IMR-90 (cell line): ENCODE measurements at regions not wholly inside any gene's neighbourhood (a gene's known extent, or its start where the extent isn't known, plus 50 kb on each side); places are given as distances from the start of the nearest gene placed in this dataset.

ENCODE experiments used
- ATAC-seq: fragments of 200-7000 bp; cut with Tn5 transposase; 2 replicates; pipeline ENCODE4 v1.9.1; 2020; ENCODE audit warnings: low read depth, mild to moderate bottlenecking, moderate library complexity
- BruUV-seq: library from RNA; stranded (reverse); fragments of 400-500 nt; replicated peaks from 2 replicates; lab custom pipeline; 2021; lab: Mats Ljungman, UMichigan
- CTCF ChIA-PET: fragments of 300-600 bp; formaldehyde crosslinking; extraction: SDS; loops from one replicate; lab custom pipeline; 2021; ENCODE audit warnings: antibody characterized with exemption; lab: Yijun Ruan, JAX
- POLR2A ChIA-PET: fragments of 300-600 bp; sonication (Branson Sonifier 250); formaldehyde crosslinking; loops from one replicate; lab custom pipeline; 2022; ENCODE audit warnings: antibody characterized with exemption; ENCODE audit not compliant: unreplicated experiment; lab: Charles Lee
- DNase-seq: peaks from one replicate; pipeline ENCODE4 v3.0.0; 2013
- H2AFZ ChIP-seq: replicated peaks from 2 replicates; pipeline ENCODE3; 2013; ENCODE audit warnings: low read length, mild to moderate bottlenecking; ENCODE audit not compliant: poor library complexity
- H2AK5ac ChIP-seq: 2 replicates; pipeline ENCODE4 v1.6.1; 2013; ENCODE audit warnings: low read depth, low read length, inconsistent platforms
- H2AK9ac ChIP-seq: replicated peaks from 2 replicates; pipeline ENCODE3; 2013; ENCODE audit warnings: mild to moderate bottlenecking, low read depth, low read length, moderate library complexity; ENCODE audit not compliant: poor library complexity
- H2BK120ac ChIP-seq: 2 replicates; pipeline ENCODE4 v1.6.1; 2013; ENCODE audit warnings: low read depth, low read length, inconsistent platforms
- H2BK15ac ChIP-seq: 3 replicates; pipeline ENCODE4 v1.6.1; 2013; ENCODE audit warnings: low read depth, low read length, inconsistent platforms
- H2BK20ac ChIP-seq: 2 replicates; pipeline ENCODE4 v1.6.1; 2013; ENCODE audit warnings: low read depth, mild to moderate bottlenecking, inconsistent platforms, low read length, moderate library complexity
- H2BK5ac ChIP-seq: 2 replicates; pipeline ENCODE4 v1.6.1; 2013; ENCODE audit warnings: mild to moderate bottlenecking, low read depth, low read length, inconsistent platforms; ENCODE audit not compliant: poor library complexity, severe bottlenecking
- H3K14ac ChIP-seq: replicated peaks from 2 replicates; pipeline ENCODE4 v1.6.1; 2013; ENCODE audit warnings: low read depth, low read length, inconsistent platforms
- H3K18ac ChIP-seq: 2 replicates; pipeline ENCODE4 v1.6.1; 2013; ENCODE audit warnings: low read depth, low read length, control low read depth
- H3K23ac ChIP-seq: 2 replicates; pipeline ENCODE4 v1.6.1; 2013; ENCODE audit warnings: low read depth, low read length, inconsistent platforms
- H3K27ac ChIP-seq: 2 replicates; pipeline ENCODE4 v1.5.1; 2013; ENCODE audit warnings: mild to moderate bottlenecking, control low read depth, low read length; ENCODE audit not compliant: insufficient read depth
- H3K27me3 ChIP-seq: 2 replicates; pipeline ENCODE4 v1.6.1; 2013; ENCODE audit warnings: low read length; ENCODE audit not compliant: control insufficient read depth, insufficient read depth
- H3K36me3 ChIP-seq: 2 replicates; pipeline ENCODE4 v1.6.1; 2013; ENCODE audit warnings: low read length, mixed read lengths; ENCODE audit not compliant: control insufficient read depth, insufficient read depth
- H3K4ac ChIP-seq: 2 replicates; pipeline ENCODE4 v1.6.1; 2013; ENCODE audit warnings: low read depth, low read length, inconsistent platforms
- H3K4me1 ChIP-seq: 2 replicates; pipeline ENCODE4 v1.6.1; 2013; ENCODE audit warnings: low read length, mixed read lengths; ENCODE audit not compliant: control insufficient read depth, insufficient read depth
- H3K4me2 ChIP-seq: 2 replicates; pipeline ENCODE4 v1.6.1; 2013; ENCODE audit warnings: low read depth, mild to moderate bottlenecking, control low read depth, low read length, moderate library complexity
- H3K4me3 ChIP-seq: 2 replicates; pipeline ENCODE4 v1.5.1; 2013; ENCODE audit warnings: low read depth, mild to moderate bottlenecking, control low read depth, low read length, moderate library complexity; ENCODE audit not compliant: insufficient read depth
- H3K56ac ChIP-seq: 2 replicates; pipeline ENCODE4 v1.6.1; 2013; ENCODE audit warnings: low read length, inconsistent platforms; ENCODE audit not compliant: insufficient read depth; ENCODE audit errors: extremely low read depth
- H3K79me1 ChIP-seq, 2 experiments: 2 replicates each; pipeline ENCODE4 v1.6.1; 2013; ENCODE audit warnings: low read length in 2 of 2, inconsistent platforms in 1 of 2, low read depth in 1 of 2
- H3K9ac ChIP-seq: 2 replicates; pipeline ENCODE4 v1.6.1; 2013; ENCODE audit warnings: low read depth, low read length, control low read depth
- H3K9me1 ChIP-seq: 2 replicates; pipeline ENCODE4 v1.6.1; 2013; ENCODE audit warnings: low read length, inconsistent platforms; ENCODE audit not compliant: insufficient read depth
- H3K9me3 ChIP-seq: 2 replicates; pipeline ENCODE4 v1.6.1; 2013; ENCODE audit warnings: low read length; ENCODE audit not compliant: control insufficient read depth, insufficient read depth
- H4K20me1 ChIP-seq: 2 replicates; pipeline ENCODE4 v1.6.1; 2013; ENCODE audit warnings: low read length, inconsistent platforms; ENCODE audit not compliant: insufficient read depth
- H4K5ac ChIP-seq: 2 replicates; pipeline ENCODE4 v1.6.1; 2013; ENCODE audit warnings: mild to moderate bottlenecking, low read depth, low read length, control low read depth
- H4K8ac ChIP-seq, 2 experiments: 2 replicates each; pipeline ENCODE4 v1.6.1; 2013; ENCODE audit warnings: low read depth in 2 of 2, low read length in 2 of 2, control low read depth in 1 of 2, inconsistent platforms in 1 of 2
- H4K91ac ChIP-seq: 2 replicates; pipeline ENCODE4 v1.6.1; 2013; ENCODE audit warnings: low read depth, low read length, inconsistent platforms; ENCODE audit not compliant: insufficient read depth
- CHD1 ChIP-seq: IDR thresholded peaks from 2 replicates; pipeline ENCODE4 v1.6.1; 2012; ENCODE audit warnings: low read depth, low read length, improper control_type of control experiment
- ELK1 ChIP-seq: fragments of 150-350 bp; IDR thresholded peaks from 2 replicates; pipeline ENCODE4 v1.6.1; 2016; ENCODE audit warnings: low read depth, mild to moderate bottlenecking, low read length, moderate library complexity, borderline replicate concordance
- FOS ChIP-seq: fragments of 150-350 bp; IDR thresholded peaks from 2 replicates; pipeline ENCODE4 v1.6.1; 2016; ENCODE audit warnings: low read depth, low read length
- MAFK ChIP-seq: IDR thresholded peaks from 2 replicates; pipeline ENCODE4 v1.6.1; 2012; ENCODE audit warnings: low read depth, low read length, improper control_type of control experiment
- MAZ ChIP-seq: IDR thresholded peaks from 2 replicates; pipeline ENCODE4 v1.6.1; 2012; ENCODE audit warnings: low read depth, mild to moderate bottlenecking, low read length, improper control_type of control experiment, moderate library complexity, borderline replicate concordance
- NFE2L2 ChIP-seq: fragments of 150-350 bp; IDR thresholded peaks from 2 replicates; pipeline ENCODE4 v1.6.1; 2016; ENCODE audit warnings: low read depth, mild to moderate bottlenecking, low read length
- RAD21 ChIP-seq: IDR thresholded peaks from 2 replicates; pipeline ENCODE4 v1.6.1; 2012; ENCODE audit warnings: low read length, improper control_type of control experiment
- RCOR1 ChIP-seq: IDR thresholded peaks from 2 replicates; pipeline ENCODE4 v1.6.1; 2012; ENCODE audit warnings: mild to moderate bottlenecking, low read length, improper control_type of control experiment; ENCODE audit not compliant: insufficient replicate concordance
- RFX5 ChIP-seq: IDR thresholded peaks from 2 replicates; pipeline ENCODE4 v1.8.0; 2012; ENCODE audit warnings: low read depth, mild to moderate bottlenecking, low read length, moderate library complexity
- SMC3 ChIP-seq: fragments of 150-350 bp; IDR thresholded peaks from 2 replicates; pipeline ENCODE4 v1.6.1; 2016; ENCODE audit warnings: low read depth, mild to moderate bottlenecking, antibody characterized with exemption, low read length, moderate library complexity
- dilution Hi-C: fragments of 300-500 bp; cut with HindIII; formaldehyde crosslinking; loops from one replicate; pipeline ENCODE4 v1.14.3; 2018; ENCODE audit warnings: low sequenced_read_pairs; ENCODE audit not compliant: unreplicated experiment
- in situ Hi-C: fragments of 300-500 bp; cut with MboI; formaldehyde crosslinking; loops from 3 replicates; pipeline ENCODE4 v1.14.3; 2019; ENCODE audit warnings: low sequenced_read_pairs, inconsistent platforms, mixed read lengths
- intact Hi-C: fragments of 100-400 bp; cut with micrococcal nuclease; formaldehyde crosslinking; loops from 2 replicates; pipeline ENCODE4 v1.10.0; 2022
- TF ChIP-seq, protein P1 (sequence below): conservative IDR thresholded peaks from 2 replicates; pipeline ENCODE4 v1.5.1; 2012; ENCODE audit warnings: mild to moderate bottlenecking, low read depth, low read length, improper control_type of control experiment

DNA sequence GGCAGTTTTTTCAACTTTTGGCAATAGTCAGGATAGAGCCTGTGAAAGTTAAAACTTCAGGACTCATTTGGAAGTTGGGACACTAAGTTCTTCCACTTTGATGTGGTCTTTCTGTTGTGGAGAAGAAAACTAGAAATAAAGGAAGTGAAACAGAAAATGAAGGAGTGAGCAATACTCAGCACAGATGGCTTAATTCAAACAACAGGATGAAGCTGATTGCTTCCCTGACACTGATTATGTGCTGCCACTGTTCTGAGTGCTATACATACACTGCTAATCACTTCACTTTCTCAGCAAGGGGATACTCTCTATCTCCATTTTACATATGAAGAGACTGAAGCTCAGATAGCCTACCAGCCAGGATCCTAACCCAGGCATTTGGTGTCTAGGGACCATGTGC, 235.1 kb upstream of the CPEB2 start:
- in situ Hi-C loops (no loop called here), intact Hi-C loops (no loop called here), dilution Hi-C loops (no loop called here)
- H2BK120ac ChIP-seq: no peak overlapping the region
- no peak overlapping the region for H3K9ac ChIP-seq
- no peaks in the 10 kb centered on the region for H4K20me1 ChIP-seq
- no peak overlapping the region for H4K91ac ChIP-seq
- H2AK9ac ChIP-seq: no peak overlapping the region
- CTCF ChIA-PET: no interaction called here
- no peak for DNase-seq
- ATAC-seq: no peak
- H4K8ac ChIP-seq: no peak overlapping the region
- H3K14ac ChIP-seq: no peak overlapping the region
- no peaks in the 10 kb centered on the region for H3K27me3 ChIP-seq
- no peak overlapping the region for H3K4ac ChIP-seq
- H4K5ac ChIP-seq: no peak overlapping the region
- no peak overlapping the region for H3K23ac ChIP-seq
- H3K9me1 ChIP-seq: no peaks in the 10 kb centered on the region
- H3K56ac ChIP-seq: no peak overlapping the region
- H2BK5ac ChIP-seq: no peak overlapping the region
- no TSS peak for BruUV-seq
- H3K36me3 ChIP-seq: no peaks in the 10 kb centered on the region
- no peak overlapping the region for H2BK15ac ChIP-seq
- no peaks in the 10 kb centered on the region for H3K79me1 ChIP-seq
- TF ChIP-seq NFE2L2 (no peak), FOS (no peak), MAZ (no peak), ELK1 (no peak), RAD21 (no peak), RFX5 (no peak), RCOR1 (no peak), MAFK (no peak), SMC3 (no peak), CHD1 (no peak)
- TF ChIP-seq, protein P1, sequence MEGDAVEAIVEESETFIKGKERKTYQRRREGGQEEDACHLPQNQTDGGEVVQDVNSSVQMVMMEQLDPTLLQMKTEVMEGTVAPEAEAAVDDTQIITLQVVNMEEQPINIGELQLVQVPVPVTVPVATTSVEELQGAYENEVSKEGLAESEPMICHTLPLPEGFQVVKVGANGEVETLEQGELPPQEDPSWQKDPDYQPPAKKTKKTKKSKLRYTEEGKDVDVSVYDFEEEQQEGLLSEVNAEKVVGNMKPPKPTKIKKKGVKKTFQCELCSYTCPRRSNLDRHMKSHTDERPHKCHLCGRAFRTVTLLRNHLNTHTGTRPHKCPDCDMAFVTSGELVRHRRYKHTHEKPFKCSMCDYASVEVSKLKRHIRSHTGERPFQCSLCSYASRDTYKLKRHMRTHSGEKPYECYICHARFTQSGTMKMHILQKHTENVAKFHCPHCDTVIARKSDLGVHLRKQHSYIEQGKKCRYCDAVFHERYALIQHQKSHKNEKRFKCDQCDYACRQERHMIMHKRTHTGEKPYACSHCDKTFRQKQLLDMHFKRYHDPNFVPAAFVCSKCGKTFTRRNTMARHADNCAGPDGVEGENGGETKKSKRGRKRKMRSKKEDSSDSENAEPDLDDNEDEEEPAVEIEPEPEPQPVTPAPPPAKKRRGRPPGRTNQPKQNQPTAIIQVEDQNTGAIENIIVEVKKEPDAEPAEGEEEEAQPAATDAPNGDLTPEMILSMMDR: no peak
- no peak overlapping the region for H3K4me3 ChIP-seq
- no peaks in the 10 kb centered on the region for H3K4me1 ChIP-seq
- H2AK5ac ChIP-seq: no peak overlapping the region
- no peak overlapping the region for H3K4me2 ChIP-seq
- no peak overlapping the region for H2BK20ac ChIP-seq
- H3K9me3 ChIP-seq: no peaks in the 10 kb centered on the region
- POLR2A ChIA-PET: no interaction called here
- H3K18ac ChIP-seq: no peak overlapping the region
- no peak overlapping the region for H3K27ac ChIP-seq
- H2AFZ ChIP-seq: no peak overlapping the region
